NCI-H69 (cell line): ENCODE measurements at regions not wholly inside any gene's neighbourhood (a gene's known extent, or its start where the extent isn't known, plus 50 kb on each side); places are given as distances from the start of the nearest gene placed in this dataset.

ENCODE experiments used
- DNase-seq: peaks from one replicate; lab custom pipeline; 2025; lab: John Stamatoyannopoulos, UW

DNA sequence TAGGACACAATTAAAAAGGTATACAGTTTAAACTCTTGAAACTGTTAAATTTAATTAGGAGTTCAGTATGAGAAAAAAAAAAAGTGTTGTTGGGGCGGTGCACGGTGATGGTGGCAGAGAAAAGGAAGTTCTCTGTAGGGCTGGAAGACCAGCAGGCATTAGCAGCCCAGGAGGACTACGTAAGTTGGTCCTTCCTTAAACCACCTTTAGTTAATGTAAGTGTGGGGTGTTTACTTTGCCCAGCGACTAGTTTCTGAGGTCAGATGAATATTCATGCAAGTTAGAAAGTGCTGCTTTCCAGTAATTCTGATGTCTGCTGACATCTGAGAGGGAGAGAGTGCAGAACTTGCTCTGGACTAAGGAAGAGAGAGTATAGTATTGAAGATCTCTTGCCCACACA lies 54.9 kb downstream of the NKX2-1 start:
- DNase-seq, result no peak

DNA sequence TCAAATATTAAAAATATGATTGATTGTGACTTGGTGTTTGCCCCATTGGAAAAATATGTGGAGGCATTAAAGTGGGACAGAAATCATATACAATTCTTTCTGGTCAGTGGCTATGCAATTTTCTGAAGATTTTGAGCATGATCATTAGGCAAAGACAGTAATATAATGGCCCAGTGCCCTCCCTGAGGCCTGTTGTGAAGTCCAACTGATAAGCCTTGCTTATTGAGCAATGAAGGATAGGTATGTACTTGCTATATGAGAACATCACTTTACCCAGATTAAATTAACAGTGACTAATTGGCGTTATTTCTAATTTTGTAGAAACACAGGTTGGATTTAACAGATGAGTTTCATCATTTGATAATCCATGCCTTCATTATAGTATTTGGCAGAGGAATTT lies 57.1 kb downstream of the NKX2-1 start:
- DNase-seq, result no peak

DNA sequence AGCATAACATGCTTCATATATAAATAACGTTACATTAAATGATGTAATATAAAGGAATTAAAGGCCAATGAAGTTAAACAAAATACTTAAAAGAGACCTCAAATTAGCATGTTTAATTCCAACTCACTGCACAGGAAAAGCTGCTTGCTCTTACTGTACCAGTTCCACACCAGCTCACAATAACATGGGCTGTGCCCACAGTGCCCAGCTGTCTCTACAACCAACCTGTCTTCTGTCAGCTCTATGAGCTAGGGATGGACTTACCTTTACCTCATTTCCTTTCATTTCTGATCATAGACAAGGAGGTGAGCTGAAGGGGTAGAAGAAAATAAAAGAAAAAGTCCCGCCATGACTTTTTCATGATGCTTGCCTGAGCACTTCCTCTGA lies 64.8 kb downstream of the NKX2-1 start:
- peak; percentile 95 for DNase-seq

DNA sequence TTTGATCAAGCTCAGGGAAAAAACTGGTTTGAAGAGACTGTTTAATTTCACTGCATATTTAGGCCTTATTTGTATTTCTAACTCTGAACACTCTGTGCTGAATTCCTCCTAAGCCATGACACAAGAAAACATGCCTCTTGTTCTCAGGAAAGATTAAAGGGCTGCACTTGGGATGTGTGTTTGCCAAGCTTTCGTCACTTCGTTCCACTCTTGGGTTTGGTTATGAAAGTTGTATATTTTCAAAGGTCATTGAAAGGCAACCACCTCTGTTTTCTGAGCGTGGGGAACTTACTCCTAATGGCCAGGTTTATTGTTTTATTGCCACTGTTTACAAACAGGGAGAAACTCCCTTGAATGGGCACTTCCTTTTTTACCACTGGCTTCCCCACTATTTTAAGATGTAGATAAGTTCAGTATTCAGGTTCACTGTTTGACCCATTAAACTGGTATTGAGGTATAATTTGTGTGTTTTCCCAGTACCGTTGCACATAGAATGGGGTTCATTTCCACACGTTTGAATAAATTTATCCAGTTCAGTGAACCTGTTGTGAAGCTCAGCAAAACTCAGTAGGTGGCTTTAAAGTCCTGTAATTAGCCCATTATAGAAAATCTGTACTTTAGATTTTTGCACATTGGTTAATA lies 65.3 kb downstream of the NKX2-1 start:
- DNase-seq, result peak; percentile 95

DNA sequence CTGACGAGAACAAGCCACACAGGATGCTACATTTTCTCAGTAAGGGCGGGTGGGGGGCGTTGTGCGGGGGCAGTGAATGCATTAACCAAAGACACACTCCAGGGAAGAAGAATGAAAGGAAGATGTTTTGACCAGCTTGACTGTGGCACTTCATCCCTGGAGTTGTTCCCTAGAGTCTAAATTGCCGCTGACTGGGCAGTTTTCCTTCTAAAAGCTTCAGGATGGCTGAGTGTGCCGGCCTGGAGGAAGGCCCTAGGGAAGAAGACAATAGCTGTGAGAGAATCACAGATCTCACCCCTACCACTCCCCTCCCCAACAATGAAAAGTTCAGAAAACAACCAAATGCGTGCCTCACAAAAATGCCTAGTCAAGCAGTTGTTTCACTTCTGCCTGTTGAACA lies 67.2 kb downstream of the NKX2-1 start:
- peak; percentile 63 for DNase-seq

DNA sequence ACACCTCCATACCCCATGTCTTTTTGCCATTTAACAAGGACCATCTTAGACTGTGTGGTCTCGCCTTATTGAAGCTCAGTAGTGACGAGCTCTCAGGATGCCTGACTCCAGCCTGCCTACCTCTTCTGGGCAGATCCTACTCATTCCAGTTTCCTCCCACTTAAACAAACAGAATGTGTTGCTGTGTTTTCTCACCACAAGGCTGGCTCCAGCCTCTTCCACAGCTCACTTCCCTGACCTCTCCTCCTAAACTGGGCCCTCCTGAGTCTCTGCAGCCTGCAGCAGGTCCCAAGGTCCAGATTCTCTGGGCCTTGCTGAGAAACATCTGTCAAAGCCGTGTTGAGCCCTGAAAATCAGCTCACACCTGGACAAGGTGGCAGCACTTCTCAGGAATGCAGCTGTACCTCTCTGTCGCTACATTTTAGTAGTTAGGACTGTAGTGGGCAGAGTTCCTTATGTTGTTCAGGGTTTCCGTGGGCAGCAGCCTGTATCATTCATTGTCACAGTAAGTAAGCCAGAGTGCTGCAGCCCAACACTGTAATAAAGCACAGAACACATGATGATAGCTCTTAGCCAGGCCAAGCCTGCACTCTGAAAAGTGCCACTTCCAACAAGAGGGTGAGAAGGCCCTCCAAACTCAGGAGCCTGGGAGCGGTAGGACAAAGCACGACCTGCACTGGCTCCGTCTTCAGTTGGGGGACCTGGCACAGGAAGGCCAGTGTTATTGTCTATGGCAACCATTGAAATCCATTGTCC lies 68.5 kb downstream of the NKX2-1 start:
- DNase-seq, result peak; percentile 42

DNA sequence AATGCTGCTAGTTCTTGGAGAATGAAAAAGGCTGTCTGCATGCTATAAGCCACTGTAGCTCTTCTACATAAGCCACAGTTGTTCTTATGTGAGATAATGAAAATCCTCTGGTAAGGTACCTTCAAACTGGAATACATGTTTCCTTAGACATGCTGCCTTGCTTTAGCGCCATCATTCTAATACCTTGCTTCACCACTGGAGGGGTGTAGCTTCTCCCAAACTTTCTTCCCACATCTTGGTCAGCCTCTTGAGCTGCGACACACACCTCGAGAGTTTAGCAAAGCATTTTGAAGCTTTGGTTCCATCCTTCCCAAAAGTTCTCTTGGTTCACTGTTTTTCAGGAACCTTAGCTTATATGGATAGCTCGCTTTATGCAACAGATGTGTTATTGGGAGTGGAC lies 69.5 kb downstream of the NKX2-1 start:
- no peak for DNase-seq

DNA sequence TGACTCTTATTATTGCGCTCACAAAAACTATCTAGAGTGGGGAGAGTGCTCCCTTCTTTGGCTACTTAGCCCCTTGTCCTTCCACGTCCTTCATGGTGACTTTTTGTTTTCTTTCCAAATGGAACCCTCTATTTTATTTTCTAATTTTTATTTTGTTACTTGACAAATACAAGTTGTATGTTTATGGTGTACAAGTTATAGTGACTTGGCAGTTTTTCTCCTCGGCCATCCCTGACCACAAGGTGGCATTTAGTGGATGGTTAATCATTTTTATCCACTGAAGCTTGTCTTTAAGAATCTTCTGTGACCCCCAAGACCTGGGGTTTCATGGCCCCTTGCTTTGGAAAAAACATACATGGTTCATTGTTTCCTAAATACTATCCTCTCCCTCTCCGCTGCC lies 70.1 kb downstream of the NKX2-1 start:
- no peak for DNase-seq

DNA sequence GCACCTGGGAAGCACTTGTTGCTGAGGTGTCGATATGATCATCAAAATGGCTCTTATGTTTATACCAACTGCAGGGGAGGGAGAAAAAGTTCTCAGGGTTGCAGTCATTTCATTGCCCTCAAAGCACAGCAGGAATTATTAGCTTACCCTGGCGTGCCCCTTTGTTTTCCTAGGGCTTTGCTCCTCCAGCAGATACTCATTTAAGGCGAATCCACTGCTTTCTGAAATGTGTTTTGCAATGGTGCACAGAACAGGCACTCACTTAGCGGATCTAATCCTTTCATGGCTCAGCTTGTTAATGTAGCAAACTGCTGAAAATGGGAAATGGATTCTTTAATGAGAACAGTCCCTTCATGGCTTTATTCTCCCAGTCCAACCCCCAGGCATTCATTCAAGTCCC lies 76.7 kb downstream of the NKX2-1 start:
- peak; percentile 84 for DNase-seq

DNA sequence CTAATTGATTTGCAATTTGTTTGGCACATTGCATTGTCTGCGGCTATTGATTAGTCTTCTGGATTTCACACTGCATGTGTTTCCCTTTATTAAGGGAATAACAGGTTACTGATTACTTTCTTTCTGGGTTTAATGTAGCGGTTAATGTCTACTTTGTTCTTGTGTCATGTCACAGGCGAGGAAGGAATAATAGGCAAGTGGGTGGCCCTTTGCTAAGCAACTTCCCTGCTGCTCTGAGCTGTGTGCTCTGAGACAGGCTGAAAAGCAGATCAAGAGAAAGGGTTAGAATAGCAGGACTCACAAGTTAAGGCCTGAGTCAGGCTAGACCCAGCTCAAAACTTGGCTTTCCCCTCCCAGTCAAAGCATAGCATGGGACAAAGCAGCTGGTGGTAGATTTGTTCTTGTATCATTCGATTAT lies 77.2 kb downstream of the NKX2-1 start:
- DNase-seq, result peak; percentile 99

DNA sequence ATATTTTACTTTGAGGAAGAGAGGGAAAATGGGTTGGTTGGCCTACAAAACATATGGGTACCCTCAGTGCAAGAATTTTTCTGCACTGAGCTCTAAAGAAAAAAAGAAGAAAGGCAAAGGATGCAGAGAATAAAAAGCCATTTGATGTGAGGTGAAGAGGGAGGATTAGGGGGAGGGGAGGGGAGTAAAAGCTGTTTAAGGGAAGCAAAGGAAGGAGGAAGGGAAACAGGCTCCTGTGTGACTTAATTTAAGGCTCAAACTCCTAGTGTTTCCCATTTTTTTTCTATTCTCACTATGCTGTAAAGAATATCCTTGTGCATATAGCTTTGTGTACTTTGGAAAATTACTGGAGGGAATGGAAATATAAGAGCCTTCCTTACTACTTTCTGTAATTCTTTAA lies 78.7 kb downstream of the NKX2-1 start:
- DNase-seq, result peak; percentile 32

DNA sequence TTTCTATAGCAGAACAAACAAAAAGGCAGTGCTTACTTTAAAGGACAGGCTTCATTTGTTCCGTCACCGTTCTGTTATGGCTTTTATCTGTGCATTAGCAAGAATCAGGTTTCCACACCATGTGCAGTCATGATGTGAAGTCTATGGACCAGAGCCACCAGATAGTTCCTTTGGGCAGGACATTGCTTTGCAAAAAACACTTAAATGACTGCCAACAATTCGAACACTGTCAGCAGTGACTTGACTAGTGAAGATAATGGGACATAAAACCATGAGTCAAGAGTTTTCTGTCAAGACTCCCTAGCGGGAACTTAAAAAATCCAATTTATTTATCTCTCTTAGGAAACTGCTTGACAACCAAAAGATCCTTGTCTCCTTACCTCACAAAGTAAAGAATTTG lies 80.3 kb downstream of the NKX2-1 start:
- DNase-seq, result peak; percentile 33

DNA sequence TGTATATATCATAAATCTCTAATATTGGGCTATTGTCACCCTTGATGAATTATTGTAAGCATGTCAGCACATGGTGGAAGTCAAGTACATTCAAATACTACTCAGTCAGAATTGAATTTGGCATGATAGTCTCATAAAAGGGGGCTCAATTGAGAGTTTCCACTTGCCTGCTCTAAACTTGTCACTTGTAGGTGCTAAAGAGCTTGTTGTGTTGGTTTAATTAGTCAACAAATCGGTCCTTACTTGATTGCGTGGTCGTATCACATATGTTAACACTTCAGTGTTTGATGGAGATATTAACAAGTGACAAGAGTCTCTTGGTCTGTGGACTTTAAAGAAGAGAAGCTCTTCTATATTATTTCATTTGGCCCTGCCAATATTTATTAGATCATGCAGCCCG lies 81.1 kb downstream of the NKX2-1 start:
- no peak for DNase-seq

DNA sequence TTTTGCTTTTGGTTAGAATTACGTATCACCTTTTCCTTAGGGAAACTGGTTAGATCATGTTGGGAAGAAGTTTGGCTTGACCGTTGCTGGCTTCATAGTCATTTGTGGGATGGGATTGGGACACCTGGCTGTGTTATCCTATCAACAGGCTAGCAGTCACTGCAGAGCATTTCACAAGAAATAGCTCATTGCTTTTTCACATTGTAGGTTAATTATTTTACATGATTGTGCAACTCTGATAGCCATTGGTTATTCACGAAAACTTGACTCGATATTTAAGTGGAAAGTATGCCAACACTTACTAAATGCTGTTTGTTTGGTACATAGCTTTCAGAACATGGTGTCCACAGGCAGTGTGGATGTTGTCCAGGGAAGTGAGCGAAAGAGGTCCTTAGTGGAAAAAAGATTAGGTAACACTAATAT lies 89.4 kb downstream of the NKX2-1 start:
- DNase-seq, result no peak

DNA sequence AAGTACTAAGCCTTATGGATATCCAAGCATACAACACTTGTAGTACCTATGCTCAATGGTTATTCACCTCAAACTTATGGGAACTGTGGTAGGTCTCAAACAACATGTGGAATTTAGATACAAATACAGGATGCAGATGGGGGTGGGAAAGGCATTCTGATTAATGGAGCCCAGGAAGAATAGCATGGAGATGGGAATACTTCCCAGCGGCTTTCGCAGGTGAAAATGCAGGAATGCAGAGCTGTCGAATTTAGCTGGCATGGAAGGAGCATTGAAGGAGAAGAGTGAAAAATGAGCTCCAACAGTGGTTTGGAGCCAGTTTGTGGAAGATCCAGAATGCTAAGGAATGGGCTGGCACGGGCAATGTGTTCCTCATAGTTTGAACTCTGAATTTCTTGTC lies 89.9 kb downstream of the NKX2-1 start:
- no peak for DNase-seq

DNA sequence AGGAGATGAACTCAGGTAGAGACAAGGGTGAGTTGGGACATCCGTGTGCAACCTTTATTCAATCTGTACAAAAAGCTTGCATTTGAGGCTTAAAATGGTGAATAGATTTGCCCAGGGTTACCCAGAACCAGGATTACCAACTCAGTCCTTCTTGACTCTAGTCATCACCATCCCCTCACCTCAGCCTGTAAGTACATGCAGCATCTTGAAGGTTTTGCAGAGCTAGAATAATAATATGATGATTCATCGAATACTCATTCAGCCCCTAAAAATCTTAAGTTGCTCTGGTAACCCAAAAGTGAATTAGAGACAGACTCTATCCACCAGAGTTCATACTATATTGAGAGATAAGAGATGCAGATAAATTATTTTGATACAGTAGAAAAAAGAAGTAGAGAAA lies 90.3 kb downstream of the NKX2-1 start:
- DNase-seq, result no peak

DNA sequence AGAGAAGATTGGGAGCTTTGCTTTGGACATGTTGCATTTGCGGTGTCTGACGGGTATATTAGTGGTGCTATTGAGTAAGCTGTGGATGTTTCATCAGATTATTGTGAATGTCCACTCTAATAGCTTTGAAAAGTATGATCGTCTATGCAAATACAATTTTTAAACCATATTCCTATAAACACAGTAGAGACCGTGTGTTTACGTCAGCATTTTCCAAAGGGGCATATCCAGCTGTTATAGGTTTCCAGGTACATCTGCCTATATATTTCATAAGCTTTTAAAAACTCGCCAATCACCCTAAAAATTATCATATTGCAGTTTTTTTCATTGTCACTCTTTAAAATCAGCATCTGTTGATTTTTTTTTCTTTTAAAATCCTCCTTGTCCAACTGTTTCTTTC lies 91.7 kb downstream of the NKX2-1 start:
- no peak for DNase-seq

DNA sequence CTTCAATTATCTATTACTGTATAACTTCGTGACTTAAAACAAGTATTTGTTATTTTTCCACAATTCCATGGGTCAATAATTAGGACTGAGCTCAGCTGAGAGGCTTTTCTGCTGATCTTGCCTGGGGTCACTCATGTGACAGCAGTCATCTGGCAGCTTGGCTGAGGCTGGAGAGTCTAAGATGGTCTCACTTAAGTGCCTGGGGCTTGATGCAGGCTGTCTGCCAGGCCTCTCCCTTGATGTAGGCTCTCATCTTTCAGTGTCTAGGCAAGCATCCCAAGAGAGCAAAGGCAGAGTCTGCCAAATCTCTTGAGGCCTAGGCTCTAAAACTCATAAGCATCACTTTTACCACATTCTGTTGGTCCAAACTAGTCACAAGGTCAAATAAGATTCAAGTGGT lies 93.2 kb downstream of the NKX2-1 start:
- DNase-seq, result peak; percentile 85

DNA sequence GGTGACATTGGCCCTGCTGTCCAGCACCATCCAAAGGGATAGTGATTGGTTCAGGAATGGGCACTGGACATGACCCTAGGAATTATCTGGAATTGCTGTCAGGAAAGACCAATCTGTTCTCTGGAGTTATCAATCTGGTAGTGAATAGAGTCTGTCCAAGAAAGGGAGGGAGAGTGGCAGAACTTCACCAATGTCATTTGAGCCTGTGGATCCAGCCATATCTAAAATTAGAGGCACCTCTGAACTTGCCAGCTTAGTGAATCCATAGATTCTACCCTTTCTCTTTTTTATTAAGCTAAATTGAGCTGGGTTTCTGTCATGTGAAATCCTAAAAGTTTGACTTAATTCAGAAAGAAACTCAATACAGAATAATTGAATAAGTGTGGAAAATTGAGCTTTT lies 93.9 kb downstream of the NKX2-1 start:
- DNase-seq, result peak; percentile 24

DNA sequence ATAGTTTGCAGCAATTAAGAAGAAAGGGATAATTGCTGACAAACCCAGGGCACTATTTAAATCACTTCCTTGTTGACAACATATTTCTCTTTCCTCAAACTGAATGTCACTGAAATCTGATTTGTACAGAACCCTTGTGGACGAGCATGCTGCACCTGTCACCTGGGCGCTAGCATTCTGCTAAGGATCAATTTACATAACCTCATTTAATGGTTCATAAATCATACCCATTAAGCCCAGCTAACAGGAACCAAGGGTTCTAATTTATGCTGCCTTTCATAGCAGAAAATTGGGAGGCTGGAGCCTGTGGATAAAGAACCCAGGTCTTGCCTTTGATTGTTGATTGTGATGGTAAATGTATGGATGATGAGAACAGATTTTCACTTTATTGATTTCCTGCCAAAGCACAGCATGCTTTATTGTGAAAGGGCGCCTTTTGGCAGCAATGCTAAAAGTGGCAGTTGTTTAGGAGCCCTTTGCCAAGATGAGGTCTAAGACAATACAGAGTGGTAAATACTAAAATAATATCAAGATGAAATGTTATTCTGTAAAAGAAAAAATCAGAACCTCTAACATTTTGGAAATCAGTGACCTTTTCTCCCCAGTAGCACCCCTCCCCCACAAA lies 95.4 kb downstream of the NKX2-1 start:
- peak; percentile 99 for DNase-seq

DNA sequence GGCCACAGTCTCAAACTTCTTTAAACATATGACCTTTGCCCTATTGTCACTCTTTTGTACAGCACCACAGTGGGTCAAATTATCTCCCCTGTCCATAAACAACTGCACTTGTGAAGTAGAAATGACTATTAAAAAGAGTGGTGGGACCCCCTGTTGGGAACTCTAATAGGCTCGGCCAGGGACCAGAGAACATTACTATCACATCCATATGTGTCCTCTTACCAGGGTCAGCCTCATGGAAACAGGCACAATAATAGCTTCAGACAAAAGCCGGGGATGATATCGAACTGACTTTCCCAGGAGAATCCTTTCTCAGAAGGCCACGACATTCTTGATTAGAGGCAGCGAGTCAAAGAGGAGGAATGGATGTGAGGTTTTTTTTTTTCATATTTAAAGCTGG lies 96.6 kb downstream of the NKX2-1 start:
- peak; percentile 94 for DNase-seq

DNA sequence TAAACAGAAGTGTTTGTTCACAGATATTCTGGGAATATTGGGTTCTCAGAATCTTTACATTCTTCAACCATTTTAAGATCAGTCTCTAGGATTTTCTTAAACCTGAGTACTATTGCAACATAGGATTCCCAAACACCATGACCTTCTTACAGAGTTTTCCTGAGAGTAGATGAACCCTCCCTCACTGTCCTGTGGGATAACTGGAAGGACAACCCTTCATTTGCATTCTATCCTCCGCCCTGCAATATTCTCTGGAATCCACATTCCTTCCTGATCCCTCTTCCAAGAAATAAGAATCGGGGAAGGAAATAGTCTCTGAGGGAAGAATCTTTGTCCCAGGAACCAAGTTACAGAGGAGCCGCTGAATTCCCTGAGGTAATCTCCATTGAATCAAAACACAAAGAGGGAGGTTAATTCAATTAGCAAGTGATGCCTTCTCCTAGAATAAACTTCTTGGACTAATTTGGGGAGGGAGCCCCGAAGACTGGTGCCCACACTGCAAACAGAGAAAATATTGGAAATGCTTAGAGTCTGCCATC lies 99.8 kb upstream of the MBIP start:
- DNase-seq, result no peak

DNA sequence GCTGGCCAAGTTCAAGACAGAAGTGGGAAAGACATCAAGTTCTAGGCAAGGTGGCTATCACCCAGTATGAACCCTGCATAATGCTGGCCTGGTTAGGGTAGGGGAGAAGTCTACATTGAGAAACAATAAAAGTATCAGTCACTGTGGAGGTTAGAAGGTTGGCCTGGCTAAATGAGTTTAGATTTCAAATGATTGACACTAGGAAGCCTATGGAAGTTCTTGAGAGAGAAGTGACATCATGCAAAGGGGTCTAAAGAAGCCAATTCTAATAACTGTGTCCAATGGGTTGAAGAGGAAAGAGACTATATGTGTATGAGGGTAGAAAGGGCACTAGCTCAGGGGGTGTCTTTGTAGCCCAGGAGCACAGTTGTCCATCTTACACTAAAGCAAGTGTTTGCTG lies 98.5 kb upstream of the MBIP start:
- no peak for DNase-seq
